EH (cell line): ENCODE measurements at regions not wholly inside any gene's neighbourhood (a gene's known extent, or its start where the extent isn't known, plus 50 kb on each side); places are given as distances from the start of the nearest gene placed in this dataset.

Source experiments
- DNase-seq: peaks from one replicate; pipeline ENCODE4 v3.0.0-alpha.2; 2015; ENCODE audit warnings: low read depth

- peak; percentile 34 for DNase-seq
These were observed 64.8 kb downstream of the C16orf95 start for GRCh38 chr16:87252269-87252970.
